ENCODE measurements at regions not wholly inside any gene's neighbourhood (a gene's known extent, or its start where the extent isn't known, plus 50 kb on each side); places are given as distances from the start of the nearest gene placed in this dataset.

- TF ChIP-seq, protein P1, sequence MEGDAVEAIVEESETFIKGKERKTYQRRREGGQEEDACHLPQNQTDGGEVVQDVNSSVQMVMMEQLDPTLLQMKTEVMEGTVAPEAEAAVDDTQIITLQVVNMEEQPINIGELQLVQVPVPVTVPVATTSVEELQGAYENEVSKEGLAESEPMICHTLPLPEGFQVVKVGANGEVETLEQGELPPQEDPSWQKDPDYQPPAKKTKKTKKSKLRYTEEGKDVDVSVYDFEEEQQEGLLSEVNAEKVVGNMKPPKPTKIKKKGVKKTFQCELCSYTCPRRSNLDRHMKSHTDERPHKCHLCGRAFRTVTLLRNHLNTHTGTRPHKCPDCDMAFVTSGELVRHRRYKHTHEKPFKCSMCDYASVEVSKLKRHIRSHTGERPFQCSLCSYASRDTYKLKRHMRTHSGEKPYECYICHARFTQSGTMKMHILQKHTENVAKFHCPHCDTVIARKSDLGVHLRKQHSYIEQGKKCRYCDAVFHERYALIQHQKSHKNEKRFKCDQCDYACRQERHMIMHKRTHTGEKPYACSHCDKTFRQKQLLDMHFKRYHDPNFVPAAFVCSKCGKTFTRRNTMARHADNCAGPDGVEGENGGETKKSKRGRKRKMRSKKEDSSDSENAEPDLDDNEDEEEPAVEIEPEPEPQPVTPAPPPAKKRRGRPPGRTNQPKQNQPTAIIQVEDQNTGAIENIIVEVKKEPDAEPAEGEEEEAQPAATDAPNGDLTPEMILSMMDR (IDR thresholded peaks at IDR 0.05; ENCODE audit: low read length) = no peak
- no peak for TF ChIP-seq EZH2 (IDR thresholded peaks at IDR 0.05; ENCODE audit: borderline replicate concordance, low read length)
These were observed 250.4 kb upstream of the TMEM161B start for GRCh38 chr5:88519066-88519465.

Data from OCI-LY1 (cell line).